K562 (cell line): ENCODE measurements at regions not wholly inside any gene's neighbourhood (a gene's known extent, or its start where the extent isn't known, plus 50 kb on each side); places are given as distances from the start of the nearest gene placed in this dataset.

ENCODE experiments used
- CBFA2T3 ChIP-seq: fragments of 450-650 bp; IDR thresholded peaks from 2 replicates; pipeline ENCODE4 v1.6.1; 2017
- PRPF4 ChIP-seq: fragments of 200-400 bp; formaldehyde crosslinking; IDR thresholded peaks from one replicate; pipeline ENCODE4 v1.6.1; 2017; ENCODE audit warnings: low read length, low read depth, mild to moderate bottlenecking; ENCODE audit not compliant: insufficient read depth, poor library complexity, severe bottlenecking
- SOX6 ChIP-seq: fragments of 450-650 bp; IDR thresholded peaks from 2 replicates; pipeline ENCODE4 v1.6.1; 2014; ENCODE audit warnings: mild to moderate bottlenecking
- TF ChIP-seq, protein P1 (sequence below): sonication (generic); formaldehyde crosslinking; IDR thresholded peaks from 2 replicates; pipeline ENCODE4 v1.8.0; 2022; ENCODE audit warnings: mild to moderate bottlenecking, missing genetic modification reagents
- TF ChIP-seq, protein P2 (sequence below), 2 experiments: fragments of 450-650 bp; IDR thresholded peaks; 2 replicates each; pipeline ENCODE4 v1.6.1; 2018; ENCODE audit warnings: mild to moderate bottlenecking in 2 of 2, low read depth in 1 of 2; ENCODE audit not compliant: partially characterized antibody in 2 of 2

DNA sequence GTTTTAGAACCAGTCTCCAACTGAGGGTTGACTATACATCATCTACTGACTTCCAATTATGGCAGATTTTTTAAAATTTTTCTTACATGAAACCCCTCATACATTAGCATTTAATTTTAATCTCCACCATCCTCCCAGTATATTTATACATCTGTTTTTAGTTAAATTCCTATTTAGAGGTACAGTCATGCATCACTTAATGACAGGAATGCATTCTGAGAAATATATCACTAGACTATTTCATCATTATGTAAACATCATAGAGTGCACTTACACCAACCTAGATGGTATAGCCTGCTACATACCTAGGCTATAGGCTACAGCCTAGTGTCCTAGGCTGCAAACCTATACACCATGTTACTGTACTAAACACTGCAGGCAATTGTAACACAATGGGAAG lies 316.7 kb upstream of the MARCKS start (continued):
- TF ChIP-seq, protein P1, sequence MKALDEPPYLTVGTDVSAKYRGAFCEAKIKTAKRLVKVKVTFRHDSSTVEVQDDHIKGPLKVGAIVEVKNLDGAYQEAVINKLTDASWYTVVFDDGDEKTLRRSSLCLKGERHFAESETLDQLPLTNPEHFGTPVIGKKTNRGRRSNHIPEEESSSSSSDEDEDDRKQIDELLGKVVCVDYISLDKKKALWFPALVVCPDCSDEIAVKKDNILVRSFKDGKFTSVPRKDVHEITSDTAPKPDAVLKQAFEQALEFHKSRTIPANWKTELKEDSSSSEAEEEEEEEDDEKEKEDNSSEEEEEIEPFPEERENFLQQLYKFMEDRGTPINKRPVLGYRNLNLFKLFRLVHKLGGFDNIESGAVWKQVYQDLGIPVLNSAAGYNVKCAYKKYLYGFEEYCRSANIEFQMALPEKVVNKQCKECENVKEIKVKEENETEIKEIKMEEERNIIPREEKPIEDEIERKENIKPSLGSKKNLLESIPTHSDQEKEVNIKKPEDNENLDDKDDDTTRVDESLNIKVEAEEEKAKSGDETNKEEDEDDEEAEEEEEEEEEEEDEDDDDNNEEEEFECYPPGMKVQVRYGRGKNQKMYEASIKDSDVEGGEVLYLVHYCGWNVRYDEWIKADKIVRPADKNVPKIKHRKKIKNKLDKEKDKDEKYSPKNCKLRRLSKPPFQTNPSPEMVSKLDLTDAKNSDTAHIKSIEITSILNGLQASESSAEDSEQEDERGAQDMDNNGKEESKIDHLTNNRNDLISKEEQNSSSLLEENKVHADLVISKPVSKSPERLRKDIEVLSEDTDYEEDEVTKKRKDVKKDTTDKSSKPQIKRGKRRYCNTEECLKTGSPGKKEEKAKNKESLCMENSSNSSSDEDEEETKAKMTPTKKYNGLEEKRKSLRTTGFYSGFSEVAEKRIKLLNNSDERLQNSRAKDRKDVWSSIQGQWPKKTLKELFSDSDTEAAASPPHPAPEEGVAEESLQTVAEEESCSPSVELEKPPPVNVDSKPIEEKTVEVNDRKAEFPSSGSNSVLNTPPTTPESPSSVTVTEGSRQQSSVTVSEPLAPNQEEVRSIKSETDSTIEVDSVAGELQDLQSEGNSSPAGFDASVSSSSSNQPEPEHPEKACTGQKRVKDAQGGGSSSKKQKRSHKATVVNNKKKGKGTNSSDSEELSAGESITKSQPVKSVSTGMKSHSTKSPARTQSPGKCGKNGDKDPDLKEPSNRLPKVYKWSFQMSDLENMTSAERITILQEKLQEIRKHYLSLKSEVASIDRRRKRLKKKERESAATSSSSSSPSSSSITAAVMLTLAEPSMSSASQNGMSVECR = no peak
- TF ChIP-seq PRPF4 = no peak
- TF ChIP-seq, protein P2, sequence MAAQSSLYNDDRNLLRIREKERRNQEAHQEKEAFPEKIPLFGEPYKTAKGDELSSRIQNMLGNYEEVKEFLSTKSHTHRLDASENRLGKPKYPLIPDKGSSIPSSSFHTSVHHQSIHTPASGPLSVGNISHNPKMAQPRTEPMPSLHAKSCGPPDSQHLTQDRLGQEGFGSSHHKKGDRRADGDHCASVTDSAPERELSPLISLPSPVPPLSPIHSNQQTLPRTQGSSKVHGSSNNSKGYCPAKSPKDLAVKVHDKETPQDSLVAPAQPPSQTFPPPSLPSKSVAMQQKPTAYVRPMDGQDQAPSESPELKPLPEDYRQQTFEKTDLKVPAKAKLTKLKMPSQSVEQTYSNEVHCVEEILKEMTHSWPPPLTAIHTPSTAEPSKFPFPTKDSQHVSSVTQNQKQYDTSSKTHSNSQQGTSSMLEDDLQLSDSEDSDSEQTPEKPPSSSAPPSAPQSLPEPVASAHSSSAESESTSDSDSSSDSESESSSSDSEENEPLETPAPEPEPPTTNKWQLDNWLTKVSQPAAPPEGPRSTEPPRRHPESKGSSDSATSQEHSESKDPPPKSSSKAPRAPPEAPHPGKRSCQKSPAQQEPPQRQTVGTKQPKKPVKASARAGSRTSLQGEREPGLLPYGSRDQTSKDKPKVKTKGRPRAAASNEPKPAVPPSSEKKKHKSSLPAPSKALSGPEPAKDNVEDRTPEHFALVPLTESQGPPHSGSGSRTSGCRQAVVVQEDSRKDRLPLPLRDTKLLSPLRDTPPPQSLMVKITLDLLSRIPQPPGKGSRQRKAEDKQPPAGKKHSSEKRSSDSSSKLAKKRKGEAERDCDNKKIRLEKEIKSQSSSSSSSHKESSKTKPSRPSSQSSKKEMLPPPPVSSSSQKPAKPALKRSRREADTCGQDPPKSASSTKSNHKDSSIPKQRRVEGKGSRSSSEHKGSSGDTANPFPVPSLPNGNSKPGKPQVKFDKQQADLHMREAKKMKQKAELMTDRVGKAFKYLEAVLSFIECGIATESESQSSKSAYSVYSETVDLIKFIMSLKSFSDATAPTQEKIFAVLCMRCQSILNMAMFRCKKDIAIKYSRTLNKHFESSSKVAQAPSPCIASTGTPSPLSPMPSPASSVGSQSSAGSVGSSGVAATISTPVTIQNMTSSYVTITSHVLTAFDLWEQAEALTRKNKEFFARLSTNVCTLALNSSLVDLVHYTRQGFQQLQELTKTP (IDR thresholded peaks at IDR 0.05; ENCODE audit: low read depth in 1 of 2, partially characterized antibody in 2 of 2) = no peak
- no peak for TF ChIP-seq CBFA2T3
- TF ChIP-seq SOX6 = no peak
